Testis (tissue), 2 donors: ENCODE measurements at regions not wholly inside any gene's neighbourhood (a gene's known extent, or its start where the extent isn't known, plus 50 kb on each side); places are given as distances from the start of the nearest gene placed in this dataset.

Source experiments
- POLR2A ChIP-seq: fragments of 450-650 bp; IDR thresholded peaks from one replicate; pipeline ENCODE4 v1.6.1; 2017; ENCODE audit warnings: antibody characterized with exemption, mild to moderate bottlenecking, moderate library complexity
- TF ChIP-seq, protein P1 (sequence below), 3 experiments: fragments of 450-650 bp in 2 of 3; fragments of 200-600 bp in 1 of 3; sonication (generic) in 1 of 3; IDR thresholded peaks; one replicate each; pipeline ENCODE4 v1.5.1; 2016 to 2019; ENCODE audit warnings: antibody characterized with exemption in 3 of 3, mild to moderate bottlenecking in 2 of 3, moderate library complexity in 1 of 3

GRCh38 chr10:112053895-112054294 lies 129.7 kb downstream of the GPAM start:
- TF ChIP-seq, protein P1, sequence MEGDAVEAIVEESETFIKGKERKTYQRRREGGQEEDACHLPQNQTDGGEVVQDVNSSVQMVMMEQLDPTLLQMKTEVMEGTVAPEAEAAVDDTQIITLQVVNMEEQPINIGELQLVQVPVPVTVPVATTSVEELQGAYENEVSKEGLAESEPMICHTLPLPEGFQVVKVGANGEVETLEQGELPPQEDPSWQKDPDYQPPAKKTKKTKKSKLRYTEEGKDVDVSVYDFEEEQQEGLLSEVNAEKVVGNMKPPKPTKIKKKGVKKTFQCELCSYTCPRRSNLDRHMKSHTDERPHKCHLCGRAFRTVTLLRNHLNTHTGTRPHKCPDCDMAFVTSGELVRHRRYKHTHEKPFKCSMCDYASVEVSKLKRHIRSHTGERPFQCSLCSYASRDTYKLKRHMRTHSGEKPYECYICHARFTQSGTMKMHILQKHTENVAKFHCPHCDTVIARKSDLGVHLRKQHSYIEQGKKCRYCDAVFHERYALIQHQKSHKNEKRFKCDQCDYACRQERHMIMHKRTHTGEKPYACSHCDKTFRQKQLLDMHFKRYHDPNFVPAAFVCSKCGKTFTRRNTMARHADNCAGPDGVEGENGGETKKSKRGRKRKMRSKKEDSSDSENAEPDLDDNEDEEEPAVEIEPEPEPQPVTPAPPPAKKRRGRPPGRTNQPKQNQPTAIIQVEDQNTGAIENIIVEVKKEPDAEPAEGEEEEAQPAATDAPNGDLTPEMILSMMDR (IDR thresholded peaks at IDR 0.05), result no peak
- TF ChIP-seq POLR2A, result no peak
